ENCODE measurements at regions not wholly inside any gene's neighbourhood (a gene's known extent, or its start where the extent isn't known, plus 50 kb on each side); places are given as distances from the start of the nearest gene placed in this dataset.

GRCh38 chr9:31700252-31701045 lies 684.0 kb upstream of the ACO1 start:
- H3K4me1 ChIP-seq (ENCODE audit: insufficient read depth, low read length), result peaks cover 5% of the 10 kb centered on the region
- H3K27me3 Mint-ChIP-seq, result no peaks in the 10 kb centered on the region
- DNase-seq, result peak in 2 of 5 donors; percentile 1
- H3K36me3 ChIP-seq (ENCODE audit: insufficient read depth, low read length), result no peaks in the 10 kb centered on the region
- no peaks in the 10 kb centered on the region for H3K27me3 ChIP-seq (ENCODE audit: insufficient read depth, low read length)
- no peaks in the 10 kb centered on the region for H3K36me3 Mint-ChIP-seq
- peaks cover 9 to 16% (median 14%) of the 10 kb centered on the region in 4 donors for H3K4me1 Mint-ChIP-seq
- no peak overlapping the region for H3K4me3 Mint-ChIP-seq
- H3K9me3 Mint-ChIP-seq, result peaks cover 0 to 5% (median 0%) of the 10 kb centered on the region in 8 donors
- intact Hi-C loops (cut with micrococcal nuclease), result no loop called here
- peak overlapping the region in 3 of 7 donors; percentile 11 to 62 (median 24) for H3K27ac Mint-ChIP-seq
- CTCF ChIA-PET (ENCODE audit: partially characterized antibody), result no interaction called here
- H3K27ac ChIP-seq (ENCODE audit: low read depth, low read length), result no peak overlapping the region
- H3K9me3 ChIP-seq (ENCODE audit: control insufficient read depth in 1 of 2, low read length in 2 of 2), result no peaks in the 10 kb centered on the region
- no peak overlapping the region for H3K4me3 ChIP-seq (ENCODE audit: low read length in 2 of 2)
- POLR2A ChIA-PET (ENCODE audit: partially characterized antibody), result no interaction called here

- no peak for DNase-seq
- Mint-ChIP-seq H3K9me3 (peaks cover 3 to 8% (median 5%) of the 10 kb centered on the region in 8 donors), H3K36me3 (peaks cover 0 to 7% of the 10 kb centered on the region in 2 donors), H3K27me3 (peaks cover 0 to 2% of the 10 kb centered on the region in 2 donors), H3K4me3 (no peak overlapping the region), H3K27ac (no peak overlapping the region), H3K4me1 (peaks cover 11 to 16% (median 14%) of the 10 kb centered on the region in 4 donors)
- Histone ChIP-seq H3K4me1 (ENCODE audit: insufficient read depth, low read length) (peaks cover 5% of the 10 kb centered on the region), H3K27me3 (ENCODE audit: insufficient read depth, low read length) (no peaks in the 10 kb centered on the region), H3K27ac (ENCODE audit: low read depth, low read length) (no peak overlapping the region), H3K36me3 (ENCODE audit: insufficient read depth, low read length) (no peaks in the 10 kb centered on the region), H3K9me3 (ENCODE audit: control insufficient read depth in 1 of 2, low read length in 2 of 2) (no peaks in the 10 kb centered on the region), H3K4me3 (ENCODE audit: low read length in 2 of 2) (no peak overlapping the region)
- ChIA-PET CTCF (ENCODE audit: partially characterized antibody) (no interaction called here), POLR2A (ENCODE audit: partially characterized antibody) (no interaction called here)
- intact Hi-C loops (cut with micrococcal nuclease), result no loop called here
Measured at GRCh38 chr9:31702957-31703356, 681.5 kb upstream of the ACO1 start.

GRCh38 chr9:31715250-31715649 lies 669.2 kb upstream of the ACO1 start:
- Histone ChIP-seq H3K27me3 (ENCODE audit: insufficient read depth, low read length) (no peaks in the 10 kb centered on the region), H3K9me3 (ENCODE audit: control insufficient read depth in 1 of 2, low read length in 2 of 2) (no peaks in the 10 kb centered on the region), H3K27ac (ENCODE audit: low read depth, low read length) (no peak overlapping the region), H3K36me3 (ENCODE audit: insufficient read depth, low read length) (no peaks in the 10 kb centered on the region), H3K4me3 (ENCODE audit: low read length in 2 of 2) (no peak overlapping the region), H3K4me1 (ENCODE audit: insufficient read depth, low read length) (no peaks in the 10 kb centered on the region)
- H3K4me3 Mint-ChIP-seq, result no peak overlapping the region
- H3K27ac Mint-ChIP-seq, result peak overlapping the region in 1 of 7 donors; percentile 27
- no peak for DNase-seq
- H3K27me3 Mint-ChIP-seq, result no peaks in the 10 kb centered on the region
- intact Hi-C loops (cut with micrococcal nuclease), result loop anchor here (10.0 kb wide), 1 partner anchor 60 kb away; no protein-coding TSS in a partner anchor
- no peaks in the 10 kb centered on the region for H3K4me1 Mint-ChIP-seq
- H3K36me3 Mint-ChIP-seq, result no peaks in the 10 kb centered on the region
- ChIA-PET CTCF (ENCODE audit: partially characterized antibody) (no interaction called here), POLR2A (ENCODE audit: partially characterized antibody) (no interaction called here)
- H3K9me3 Mint-ChIP-seq, result peaks cover 0 to 3% (median 0%) of the 10 kb centered on the region in 8 donors

GRCh38 chr9:31719262-31719661 lies 665.2 kb upstream of the ACO1 start:
- Histone ChIP-seq H3K27me3 (ENCODE audit: insufficient read depth, low read length) (no peaks in the 10 kb centered on the region), H3K4me3 (ENCODE audit: low read length in 2 of 2) (no peak overlapping the region), H3K4me1 (ENCODE audit: insufficient read depth, low read length) (no peaks in the 10 kb centered on the region), H3K27ac (ENCODE audit: low read depth, low read length) (no peak overlapping the region), H3K9me3 (ENCODE audit: control insufficient read depth in 1 of 2, low read length in 2 of 2) (no peaks in the 10 kb centered on the region), H3K36me3 (ENCODE audit: insufficient read depth, low read length) (no peaks in the 10 kb centered on the region)
- no peaks in the 10 kb centered on the region for H3K4me1 Mint-ChIP-seq
- peaks cover 0 to 2% (median 0%) of the 10 kb centered on the region in 8 donors for H3K9me3 Mint-ChIP-seq
- ChIA-PET CTCF (ENCODE audit: partially characterized antibody) (no interaction called here), POLR2A (ENCODE audit: partially characterized antibody) (no interaction called here)
- intact Hi-C loops (cut with micrococcal nuclease), result loop anchor here (10.0 kb wide), 1 partner anchor 64 kb away; no protein-coding TSS in a partner anchor
- H3K4me3 Mint-ChIP-seq, result no peak overlapping the region
- no peaks in the 10 kb centered on the region for H3K36me3 Mint-ChIP-seq
- H3K27me3 Mint-ChIP-seq, result no peaks in the 10 kb centered on the region
- no peak for DNase-seq
- H3K27ac Mint-ChIP-seq, result no peak overlapping the region

- no peaks in the 10 kb centered on the region for H3K9me3 Mint-ChIP-seq
- H3K27ac Mint-ChIP-seq, result peak overlapping the region in 1 of 7 donors; percentile 4
- no peaks in the 10 kb centered on the region for H3K36me3 ChIP-seq (ENCODE audit: insufficient read depth, low read length)
- H3K27me3 Mint-ChIP-seq, result no peaks in the 10 kb centered on the region
- no peaks in the 10 kb centered on the region for H3K9me3 ChIP-seq (ENCODE audit: control insufficient read depth in 1 of 2, low read length in 2 of 2)
- ChIA-PET POLR2A (ENCODE audit: partially characterized antibody) (no interaction called here), CTCF (ENCODE audit: partially characterized antibody) (no interaction called here)
- no peak overlapping the region for H3K4me3 ChIP-seq (ENCODE audit: low read length in 2 of 2)
- no peaks in the 10 kb centered on the region for H3K4me1 ChIP-seq (ENCODE audit: insufficient read depth, low read length)
- H3K4me3 Mint-ChIP-seq, result peak overlapping the region in 2 of 8 donors; percentile 12 to 13
- no peaks in the 10 kb centered on the region for H3K27me3 ChIP-seq (ENCODE audit: insufficient read depth, low read length)
- DNase-seq, result no peak
- H3K36me3 Mint-ChIP-seq, result no peaks in the 10 kb centered on the region
- H3K27ac ChIP-seq (ENCODE audit: low read depth, low read length), result no peak overlapping the region
- intact Hi-C loops (cut with micrococcal nuclease), result loop anchor here (10.0 kb wide), 1 partner anchor 426 kb away; no protein-coding TSS in a partner anchor
- H3K4me1 Mint-ChIP-seq, result peaks cover 0 to 4% (median under 1%) of the 10 kb centered on the region in 4 donors
Measured at GRCh38 chr9:31730398-31730797, 654.0 kb upstream of the ACO1 start.

- H3K27me3 Mint-ChIP-seq, result no peaks in the 10 kb centered on the region
- Histone ChIP-seq H3K27me3 (ENCODE audit: insufficient read depth, low read length) (no peaks in the 10 kb centered on the region), H3K4me1 (ENCODE audit: insufficient read depth, low read length) (no peaks in the 10 kb centered on the region), H3K27ac (ENCODE audit: low read depth, low read length) (no peak overlapping the region), H3K9me3 (ENCODE audit: control insufficient read depth in 1 of 2, low read length in 2 of 2) (no peaks in the 10 kb centered on the region), H3K4me3 (ENCODE audit: low read length in 2 of 2) (no peak overlapping the region), H3K36me3 (ENCODE audit: insufficient read depth, low read length) (no peaks in the 10 kb centered on the region)
- no peaks in the 10 kb centered on the region for H3K36me3 Mint-ChIP-seq
- ChIA-PET POLR2A (ENCODE audit: partially characterized antibody) (interaction anchor here (0.6 kb wide), 1 partner anchor 136 kb away, joined by 3 read pairs; no protein-coding TSS in a partner anchor), CTCF (ENCODE audit: partially characterized antibody) (no interaction called here)
- no peaks in the 10 kb centered on the region for H3K9me3 Mint-ChIP-seq
- intact Hi-C loops (cut with micrococcal nuclease), result loop anchor here (10.0 kb wide), 1 partner anchor 428 kb away; no protein-coding TSS in a partner anchor
- peaks cover 0 to 4% (median under 1%) of the 10 kb centered on the region in 4 donors for H3K4me1 Mint-ChIP-seq
- H3K4me3 Mint-ChIP-seq, result no peak overlapping the region
- H3K27ac Mint-ChIP-seq, result no peak overlapping the region
- no peak for DNase-seq
Measured at GRCh38 chr9:31733166-31733565, 651.3 kb upstream of the ACO1 start.

GRCh38 chr9:31736581-31737179 lies 647.8 kb upstream of the ACO1 start:
- Mint-ChIP-seq H3K27me3 (no peaks in the 10 kb centered on the region), H3K4me1 (peaks cover 0 to 2% (median 0%) of the 10 kb centered on the region in 4 donors), H3K9me3 (no peaks in the 10 kb centered on the region), H3K27ac (no peak overlapping the region), H3K36me3 (no peaks in the 10 kb centered on the region), H3K4me3 (no peak overlapping the region)
- ChIA-PET CTCF (ENCODE audit: partially characterized antibody) (interaction anchor here (1.1 kb wide), 1 partner anchor 9 kb away, joined by 3 read pairs; no protein-coding TSS in a partner anchor), POLR2A (ENCODE audit: partially characterized antibody) (no interaction called here)
- intact Hi-C loops (cut with micrococcal nuclease), result loop anchor here (10.0 kb wide), 1 partner anchor 432 kb away; no protein-coding TSS in a partner anchor
- Histone ChIP-seq H3K27me3 (ENCODE audit: insufficient read depth, low read length) (no peaks in the 10 kb centered on the region), H3K9me3 (ENCODE audit: control insufficient read depth in 1 of 2, low read length in 2 of 2) (no peaks in the 10 kb centered on the region), H3K4me1 (ENCODE audit: insufficient read depth, low read length) (no peaks in the 10 kb centered on the region), H3K4me3 (ENCODE audit: low read length in 2 of 2) (no peak overlapping the region), H3K36me3 (ENCODE audit: insufficient read depth, low read length) (no peaks in the 10 kb centered on the region), H3K27ac (ENCODE audit: low read depth, low read length) (no peak overlapping the region)
- no peak for DNase-seq

Data from CD4-positive, alpha-beta memory T cell (primary cell).